GM13977 (cell line): ENCODE measurements at regions not wholly inside any gene's neighbourhood (a gene's known extent, or its start where the extent isn't known, plus 50 kb on each side); places are given as distances from the start of the nearest gene placed in this dataset.

Experiments used
- DNase-seq: peaks from one replicate; pipeline ENCODE4 v3.0.0; 2012; ENCODE audit warnings: low spot score
- CTCF ChIP-seq: IDR thresholded peaks from 2 replicates; pipeline ENCODE4 v1.5.1; 2012; ENCODE audit warnings: mild to moderate bottlenecking, control low read depth; ENCODE audit not compliant: insufficient read depth; ENCODE audit errors: extremely low read depth, missing control alignments
- in situ Hi-C: fragments of 300-500 bp; cut with MboI; formaldehyde crosslinking; loops from one replicate; pipeline ENCODE4 v1.12.0; 2022; ENCODE audit warnings: low sequenced_read_pairs, low pct_unique_long_range_greater_than_20kb, mixed read lengths, inconsistent platforms; ENCODE audit not compliant: unreplicated experiment

GRCh38 chr16:51636920-51637769 is 486.1 kb upstream of the SALL1 start:
- in situ Hi-C loops: no loop called here
- TF ChIP-seq CTCF: no peak
- no peak for DNase-seq

GRCh38 chr16:51635181-51635580 is 484.1 kb upstream of the SALL1 start:
- DNase-seq: no peak
- no peak for TF ChIP-seq CTCF
- in situ Hi-C loops: no loop called here

- no peak for DNase-seq
- in situ Hi-C loops: no loop called here
- TF ChIP-seq CTCF: no peak
Measured at GRCh38 chr16:51630076-51630475, 479.0 kb upstream of the SALL1 start.

- in situ Hi-C loops: no loop called here
- no peak for DNase-seq
- no peak for TF ChIP-seq CTCF
Measured at GRCh38 chr16:51629576-51629975, 478.5 kb upstream of the SALL1 start.

- in situ Hi-C loops: no loop called here
- no peak for TF ChIP-seq CTCF
- no peak for DNase-seq
Measured at GRCh38 chr16:51624080-51624775, 473.2 kb upstream of the SALL1 start.

- no peak for DNase-seq
- TF ChIP-seq CTCF: no peak
- in situ Hi-C loops: no loop called here
Measured at GRCh38 chr16:51621610-51622009, 470.5 kb upstream of the SALL1 start.
